SK-N-SH treated with all-trans-retinoic acid at 6 μM for 48 hours (cell line): ENCODE measurements at regions not wholly inside any gene's neighbourhood (a gene's known extent, or its start where the extent isn't known, plus 50 kb on each side); places are given as distances from the start of the nearest gene placed in this dataset.

ENCODE experiments used
- ARNTL ChIP-seq: fragments of 450-650 bp; formaldehyde crosslinking; IDR thresholded peaks from 2 replicates; pipeline ENCODE4 v1.5.0; 2020; ENCODE audit warnings: low read depth, mild to moderate bottlenecking, moderate library complexity, borderline replicate concordance
- BACH2 ChIP-seq: fragments of 250-450 bp; sonication (Bioruptor Pico); IDR thresholded peaks from 2 replicates; pipeline ENCODE4 v1.9.0; 2021; ENCODE audit warnings: mild to moderate bottlenecking, borderline replicate concordance
- ESRRG ChIP-seq: fragments of 250-450 bp; sonication (Bioruptor Pico); IDR thresholded peaks from 2 replicates; pipeline ENCODE4 v1.6.1; 2021; ENCODE audit warnings: mild to moderate bottlenecking
- GLIS3 ChIP-seq: fragments of 250-450 bp; sonication (Bioruptor Pico); IDR thresholded peaks from 2 replicates; pipeline ENCODE4 v1.5.0; 2020; ENCODE audit warnings: mild to moderate bottlenecking, moderate library complexity
- PATZ1 ChIP-seq: fragments of 250-450 bp; sonication (Bioruptor Pico); IDR thresholded peaks from 2 replicates; pipeline ENCODE4 v1.8.0; 2020; ENCODE audit warnings: mild to moderate bottlenecking, moderate library complexity, borderline replicate concordance
- RARB ChIP-seq: fragments of 250-450 bp; sonication (Bioruptor Pico); IDR thresholded peaks from 2 replicates; pipeline ENCODE4 v1.8.0; 2021; ENCODE audit warnings: mild to moderate bottlenecking, moderate library complexity
- TSHZ2 ChIP-seq: fragments of 250-450 bp; sonication (Bioruptor Pico); IDR thresholded peaks from 2 replicates; pipeline ENCODE4 v1.5.0; 2020; ENCODE audit warnings: mild to moderate bottlenecking, moderate library complexity
- ZC3H10 ChIP-seq: fragments of 250-450 bp; sonication (Bioruptor Pico); IDR thresholded peaks from 2 replicates; pipeline ENCODE4 v1.5.1; 2021; ENCODE audit warnings: mild to moderate bottlenecking, moderate library complexity
- ZFP3 ChIP-seq: fragments of 250-450 bp; sonication (Bioruptor Pico); IDR thresholded peaks from 2 replicates; pipeline ENCODE4 v1.5.0; 2020; ENCODE audit warnings: mild to moderate bottlenecking, moderate library complexity

GRCh38 chr21:27408826-27409225 lies 441.9 kb upstream of the ADAMTS5 start:
- TF ChIP-seq PATZ1 (CRISPR knock-in tag) (no peak), ZFP3 (CRISPR knock-in tag) (no peak), GLIS3 (CRISPR knock-in tag) (no peak), ESRRG (no peak), TSHZ2 (no peak), RARB (CRISPR knock-in tag) (no peak), ARNTL (CRISPR knock-in tag) (no peak), ZC3H10 (CRISPR knock-in tag) (no peak), BACH2 (CRISPR knock-in tag) (no peak)
